DOHH2 (cell line): ENCODE measurements at regions not wholly inside any gene's neighbourhood (a gene's known extent, or its start where the extent isn't known, plus 50 kb on each side); places are given as distances from the start of the nearest gene placed in this dataset.

ENCODE experiments used
- EZH2phosphoT487 ChIP-seq: fragments of 200-600 bp; sonication (generic); IDR thresholded peaks from 2 replicates; pipeline ENCODE4 v1.6.1; 2017; ENCODE audit warnings: borderline replicate concordance, mild to moderate bottlenecking, antibody characterized with exemption, low read length, moderate library complexity, mixed read lengths
- TF ChIP-seq, protein P1 (sequence below): fragments of 200-600 bp; sonication (generic); IDR thresholded peaks from one replicate; pipeline ENCODE4 v1.5.1; 2014; ENCODE audit warnings: antibody characterized with exemption, mild to moderate bottlenecking, low read depth, low read length; ENCODE audit not compliant: poor library complexity, severe bottlenecking

DNA sequence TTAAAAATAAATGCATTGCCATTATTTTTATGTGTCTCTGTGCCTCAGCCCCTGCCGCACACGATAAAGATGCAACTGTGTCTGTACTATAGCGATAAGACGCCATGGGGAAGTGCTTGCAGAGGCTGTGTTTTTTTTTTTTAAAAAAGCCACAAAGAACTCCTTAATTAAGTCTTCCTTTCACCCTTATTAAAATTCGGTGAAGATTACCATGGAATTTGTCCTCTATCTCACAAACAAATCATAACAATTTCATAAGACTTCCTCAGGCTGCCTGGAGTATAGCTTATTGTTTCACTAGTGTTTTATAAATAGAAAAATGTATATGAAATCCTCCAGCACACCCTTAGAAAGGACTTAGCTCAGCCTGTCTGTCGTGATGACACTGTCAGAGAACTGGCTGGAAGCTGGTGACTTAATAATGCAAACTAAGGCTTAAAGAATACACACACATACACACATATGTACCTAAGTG is 374.8 kb upstream of the SLCO3A1 start:
- TF ChIP-seq, protein P1, sequence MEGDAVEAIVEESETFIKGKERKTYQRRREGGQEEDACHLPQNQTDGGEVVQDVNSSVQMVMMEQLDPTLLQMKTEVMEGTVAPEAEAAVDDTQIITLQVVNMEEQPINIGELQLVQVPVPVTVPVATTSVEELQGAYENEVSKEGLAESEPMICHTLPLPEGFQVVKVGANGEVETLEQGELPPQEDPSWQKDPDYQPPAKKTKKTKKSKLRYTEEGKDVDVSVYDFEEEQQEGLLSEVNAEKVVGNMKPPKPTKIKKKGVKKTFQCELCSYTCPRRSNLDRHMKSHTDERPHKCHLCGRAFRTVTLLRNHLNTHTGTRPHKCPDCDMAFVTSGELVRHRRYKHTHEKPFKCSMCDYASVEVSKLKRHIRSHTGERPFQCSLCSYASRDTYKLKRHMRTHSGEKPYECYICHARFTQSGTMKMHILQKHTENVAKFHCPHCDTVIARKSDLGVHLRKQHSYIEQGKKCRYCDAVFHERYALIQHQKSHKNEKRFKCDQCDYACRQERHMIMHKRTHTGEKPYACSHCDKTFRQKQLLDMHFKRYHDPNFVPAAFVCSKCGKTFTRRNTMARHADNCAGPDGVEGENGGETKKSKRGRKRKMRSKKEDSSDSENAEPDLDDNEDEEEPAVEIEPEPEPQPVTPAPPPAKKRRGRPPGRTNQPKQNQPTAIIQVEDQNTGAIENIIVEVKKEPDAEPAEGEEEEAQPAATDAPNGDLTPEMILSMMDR, result no peak
- no peak for TF ChIP-seq EZH2phosphoT487
